ENCODE measurements at regions not wholly inside any gene's neighbourhood (a gene's known extent, or its start where the extent isn't known, plus 50 kb on each side); places are given as distances from the start of the nearest gene placed in this dataset.

DNA sequence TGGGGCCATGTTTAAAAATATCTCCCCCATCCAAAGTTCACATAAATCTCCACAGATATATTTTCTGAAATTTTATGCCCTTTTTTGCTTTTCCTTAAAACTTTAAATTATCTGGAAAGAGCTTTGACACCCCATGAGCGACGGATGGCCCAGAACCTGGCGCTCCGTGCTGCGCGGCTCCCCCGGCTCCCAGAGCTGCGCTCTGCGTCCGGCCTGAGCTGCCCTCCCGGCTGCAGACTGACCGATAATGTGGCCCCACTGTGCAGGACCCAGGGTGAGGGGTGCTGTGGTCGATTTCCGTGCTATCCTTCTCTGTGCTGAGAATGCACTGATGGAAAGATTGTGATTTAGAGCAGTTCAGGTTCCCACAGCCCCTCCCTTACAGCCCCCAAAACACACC, 292.3 kb upstream of the IRX4 start:
- peaks cover 0 to 5% (median 1%) of the 10 kb centered on the region in 4 experiments; a peak in 3 of 7 replicates for H3K4me1 ChIP-seq (replicated peaks in 1 of 4; ENCODE audit: control insufficient read depth in 3 of 4, insufficient read depth in 4 of 4, low read length in 3 of 4)
- no peaks in the 10 kb centered on the region for H3K27me3 ChIP-seq (replicated peaks in 1 of 4; ENCODE audit: control insufficient read depth in 3 of 4, extremely low read depth in 1 of 4, insufficient read depth in 3 of 4, low read length in 3 of 4)
- no peaks in the 10 kb centered on the region for H3K79me1 ChIP-seq (ENCODE audit: low read depth, low read length)
- no peak overlapping the region for H3K27ac ChIP-seq (ENCODE audit: low read depth, low read length)
- no peak overlapping the region for H3K9ac ChIP-seq (replicated peaks in 1 of 4; ENCODE audit: extremely low read depth in 1 of 4, low read depth in 3 of 4, low read length in 3 of 4)
- no peak overlapping the region for H3K4me3 ChIP-seq (ENCODE audit: extremely low read depth in 1 of 4, insufficient read depth in 2 of 4, low read depth in 3 of 4, low read length in 4 of 4)
- WGBS, 2 experiments (ENCODE audit: extremely low coverage in 1 of 2, insufficient coverage in 1 of 2, insufficient read length in 1 of 2, insufficient replicate concordance in 2 of 2, low coverage in 1 of 2, low lambda C conversion rate in 2 of 2, missing lambda C conversion rate in 1 of 2), result 87% methylated on average over 13 of the region's 14 CpGs; no CpG with 5 or more reads in 1 of the 2 experiments
- FAIRE-seq (no peak), DNase-seq (ENCODE audit: low read depth in 1 of 2, low spot score in 2 of 2) (no peak)
- H3K23me2 ChIP-seq (ENCODE audit: low read depth, low read length), result no peaks in the 10 kb centered on the region
- no peak overlapping the region for H2AFZ ChIP-seq (ENCODE audit: low read length)
- H3K4ac ChIP-seq (replicated peaks; ENCODE audit: insufficient read length, low read depth, low read length), result no peak overlapping the region
- H2AK5ac ChIP-seq (ENCODE audit: low read depth, low read length), result no peak overlapping the region
- H4K20me1 ChIP-seq (replicated peaks in 1 of 2; ENCODE audit: control insufficient read depth in 1 of 2, insufficient read depth in 2 of 2, low read length in 2 of 2), result no peaks in the 10 kb centered on the region
- H4K5ac ChIP-seq (ENCODE audit: insufficient read length, low read depth, low read length), result no peak overlapping the region
- no peak overlapping the region for H2BK20ac ChIP-seq (ENCODE audit: low read length)
- H3K9me3 ChIP-seq (ENCODE audit: insufficient read depth in 2 of 2, low read depth in 1 of 2, low read length in 1 of 2), result no peaks in the 10 kb centered on the region
- H3K14ac ChIP-seq (ENCODE audit: insufficient read length), result no peak overlapping the region
- no peak overlapping the region for H2BK5ac ChIP-seq (ENCODE audit: low read depth, low read length)
- no peak overlapping the region for H2BK15ac ChIP-seq (ENCODE audit: low read length)
- H3K79me2 ChIP-seq (ENCODE audit: control insufficient read depth in 1 of 2, insufficient read depth in 2 of 2, low read length in 2 of 2), result no peaks in the 10 kb centered on the region
- H3K18ac ChIP-seq (ENCODE audit: extremely low read depth, low read length), result no peak overlapping the region
- no peak overlapping the region for H4K8ac ChIP-seq (ENCODE audit: extremely low read depth, insufficient read depth, low read length)
- no peak overlapping the region for H3K4me2 ChIP-seq (ENCODE audit: insufficient read depth in 1 of 2, low read depth in 2 of 2, low read length in 2 of 2)
- POLR2A ChIA-PET (ENCODE audit: partially characterized antibody), result no interaction called here
- H3K36me3 ChIP-seq (ENCODE audit: control insufficient read depth in 2 of 4, insufficient read depth in 4 of 4, low read length in 3 of 4), result no peaks in the 10 kb centered on the region
- no peak overlapping the region for H2BK120ac ChIP-seq (replicated peaks; ENCODE audit: low read depth, low read length)
- CTCF ChIA-PET (ENCODE audit: partially characterized antibody), result no interaction called here
- H2BK12ac ChIP-seq (ENCODE audit: low read depth, low read length), result no peak overlapping the region
- H4K91ac ChIP-seq (replicated peaks; ENCODE audit: insufficient read length, low read length), result no peak overlapping the region
- no peak overlapping the region for H3K56ac ChIP-seq (replicated peaks; ENCODE audit: insufficient read length, low read depth, low read length)
- H3K23ac ChIP-seq (ENCODE audit: insufficient read length), result no peak overlapping the region
- TF ChIP-seq HDAC2 (IDR thresholded peaks at IDR 0.05; ENCODE audit: borderline replicate concordance in 1 of 2, low read depth in 2 of 2, low read length in 2 of 2), result no peak
- no peak for TF ChIP-seq TBP (IDR thresholded peaks at IDR 0.05; ENCODE audit: low read depth, low read length)
- TF ChIP-seq, protein P1, sequence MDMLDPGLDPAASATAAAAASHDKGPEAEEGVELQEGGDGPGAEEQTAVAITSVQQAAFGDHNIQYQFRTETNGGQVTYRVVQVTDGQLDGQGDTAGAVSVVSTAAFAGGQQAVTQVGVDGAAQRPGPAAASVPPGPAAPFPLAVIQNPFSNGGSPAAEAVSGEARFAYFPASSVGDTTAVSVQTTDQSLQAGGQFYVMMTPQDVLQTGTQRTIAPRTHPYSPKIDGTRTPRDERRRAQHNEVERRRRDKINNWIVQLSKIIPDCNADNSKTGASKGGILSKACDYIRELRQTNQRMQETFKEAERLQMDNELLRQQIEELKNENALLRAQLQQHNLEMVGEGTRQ (IDR thresholded peaks at IDR 0.05; ENCODE audit: low read length), result no peak
- no peak for TF ChIP-seq CHD2 (IDR thresholded peaks at IDR 0.05; ENCODE audit: low read length)
- TF ChIP-seq RFX5 (IDR thresholded peaks at IDR 0.05; ENCODE audit: borderline replicate concordance, low read depth, low read length), result no peak
- TF ChIP-seq, protein P2, sequence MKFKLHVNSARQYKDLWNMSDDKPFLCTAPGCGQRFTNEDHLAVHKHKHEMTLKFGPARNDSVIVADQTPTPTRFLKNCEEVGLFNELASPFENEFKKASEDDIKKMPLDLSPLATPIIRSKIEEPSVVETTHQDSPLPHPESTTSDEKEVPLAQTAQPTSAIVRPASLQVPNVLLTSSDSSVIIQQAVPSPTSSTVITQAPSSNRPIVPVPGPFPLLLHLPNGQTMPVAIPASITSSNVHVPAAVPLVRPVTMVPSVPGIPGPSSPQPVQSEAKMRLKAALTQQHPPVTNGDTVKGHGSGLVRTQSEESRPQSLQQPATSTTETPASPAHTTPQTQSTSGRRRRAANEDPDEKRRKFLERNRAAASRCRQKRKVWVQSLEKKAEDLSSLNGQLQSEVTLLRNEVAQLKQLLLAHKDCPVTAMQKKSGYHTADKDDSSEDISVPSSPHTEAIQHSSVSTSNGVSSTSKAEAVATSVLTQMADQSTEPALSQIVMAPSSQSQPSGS (IDR thresholded peaks at IDR 0.05; ENCODE audit: low read length), result no peak
- no peak for TF ChIP-seq POU5F1 (IDR thresholded peaks at IDR 0.05; ENCODE audit: low read depth, low read length)
- no peak for TF ChIP-seq NANOG (IDR thresholded peaks at IDR 0.05; ENCODE audit: insufficient read depth, low read depth, low read length, poor library complexity, severe bottlenecking)
- no peak for TF ChIP-seq ASH2L (IDR thresholded peaks at IDR 0.05; ENCODE audit: low read length)
- no peak for TF ChIP-seq TAF7 (optimal IDR thresholded peaks at IDR 0.05; ENCODE audit: borderline replicate concordance, low read depth, low read length)
- TF ChIP-seq TAF1 (IDR thresholded peaks at IDR 0.05; ENCODE audit: low read depth, low read length), result no peak
- TF ChIP-seq PHF8 (conservative IDR thresholded peaks at IDR 0.05; ENCODE audit: low read depth, low read length), result no peak

Data from H1 (cell line).